GM12891 (cell line): ENCODE measurements at regions not wholly inside any gene's neighbourhood (a gene's known extent, or its start where the extent isn't known, plus 50 kb on each side); places are given as distances from the start of the nearest gene placed in this dataset.

Experiments used
- PAX5 ChIP-seq: IDR thresholded peaks from 2 replicates; pipeline ENCODE4 v1.6.1; 2011; ENCODE audit warnings: low read length, moderate library complexity, mild to moderate bottlenecking; ENCODE audit not compliant: insufficient read depth, severe bottlenecking
- POLR2A ChIP-seq: IDR thresholded peaks from 2 replicates; pipeline ENCODE4 v1.6.1; 2011; ENCODE audit warnings: low read depth, low read length, control low read depth
- POLR2AphosphoS5 ChIP-seq: IDR thresholded peaks from 2 replicates; pipeline ENCODE4 v1.6.1; 2011; ENCODE audit warnings: low read depth, low read length, control low read depth
- SPI1 ChIP-seq: IDR thresholded peaks from 2 replicates; pipeline ENCODE4 v1.6.1; 2011; ENCODE audit warnings: low read depth, low read length, control low read depth
- TAF1 ChIP-seq: IDR thresholded peaks from 2 replicates; pipeline ENCODE4 v1.6.1; 2011; ENCODE audit warnings: low read depth, low read length, control low read depth

GRCh38 chr14:85917716-85918115 lies 387.8 kb downstream of the FLRT2 start:
- no peak for TF ChIP-seq POLR2A
- no peak for TF ChIP-seq POLR2AphosphoS5
- no peak for TF ChIP-seq SPI1
- TF ChIP-seq TAF1 = no peak
- TF ChIP-seq PAX5 = no peak
